IMR-90 (cell line): ENCODE measurements at regions not wholly inside any gene's neighbourhood (a gene's known extent, or its start where the extent isn't known, plus 50 kb on each side); places are given as distances from the start of the nearest gene placed in this dataset.

ENCODE experiments used
- ATAC-seq: fragments of 200-7000 bp; cut with Tn5 transposase; 2 replicates; pipeline ENCODE4 v1.9.1; 2020; ENCODE audit warnings: low read depth, mild to moderate bottlenecking, moderate library complexity
- BruUV-seq: library from RNA; stranded (reverse); fragments of 400-500 nt; replicated peaks from 2 replicates; lab custom pipeline; 2021; lab: Mats Ljungman, UMichigan
- CTCF ChIA-PET: fragments of 300-600 bp; formaldehyde crosslinking; extraction: SDS; loops from one replicate; lab custom pipeline; 2021; ENCODE audit warnings: antibody characterized with exemption; lab: Yijun Ruan, JAX
- POLR2A ChIA-PET: fragments of 300-600 bp; sonication (Branson Sonifier 250); formaldehyde crosslinking; loops from one replicate; lab custom pipeline; 2022; ENCODE audit warnings: antibody characterized with exemption; ENCODE audit not compliant: unreplicated experiment; lab: Charles Lee
- DNase-seq: peaks from one replicate; pipeline ENCODE4 v3.0.0; 2013
- H2AFZ ChIP-seq: replicated peaks from 2 replicates; pipeline ENCODE3; 2013; ENCODE audit warnings: low read length, mild to moderate bottlenecking; ENCODE audit not compliant: poor library complexity
- H2AK5ac ChIP-seq: 2 replicates; pipeline ENCODE4 v1.6.1; 2013; ENCODE audit warnings: low read depth, low read length, inconsistent platforms
- H2AK9ac ChIP-seq: replicated peaks from 2 replicates; pipeline ENCODE3; 2013; ENCODE audit warnings: mild to moderate bottlenecking, low read depth, low read length, moderate library complexity; ENCODE audit not compliant: poor library complexity
- H2BK120ac ChIP-seq: 2 replicates; pipeline ENCODE4 v1.6.1; 2013; ENCODE audit warnings: low read depth, low read length, inconsistent platforms
- H2BK15ac ChIP-seq: 3 replicates; pipeline ENCODE4 v1.6.1; 2013; ENCODE audit warnings: low read depth, low read length, inconsistent platforms
- H2BK20ac ChIP-seq: 2 replicates; pipeline ENCODE4 v1.6.1; 2013; ENCODE audit warnings: low read depth, mild to moderate bottlenecking, inconsistent platforms, low read length, moderate library complexity
- H2BK5ac ChIP-seq: 2 replicates; pipeline ENCODE4 v1.6.1; 2013; ENCODE audit warnings: mild to moderate bottlenecking, low read depth, low read length, inconsistent platforms; ENCODE audit not compliant: poor library complexity, severe bottlenecking
- H3K14ac ChIP-seq: replicated peaks from 2 replicates; pipeline ENCODE4 v1.6.1; 2013; ENCODE audit warnings: low read depth, low read length, inconsistent platforms
- H3K18ac ChIP-seq: 2 replicates; pipeline ENCODE4 v1.6.1; 2013; ENCODE audit warnings: low read depth, low read length, control low read depth
- H3K23ac ChIP-seq: 2 replicates; pipeline ENCODE4 v1.6.1; 2013; ENCODE audit warnings: low read depth, low read length, inconsistent platforms
- H3K27ac ChIP-seq: 2 replicates; pipeline ENCODE4 v1.5.1; 2013; ENCODE audit warnings: mild to moderate bottlenecking, control low read depth, low read length; ENCODE audit not compliant: insufficient read depth
- H3K27me3 ChIP-seq: 2 replicates; pipeline ENCODE4 v1.6.1; 2013; ENCODE audit warnings: low read length; ENCODE audit not compliant: control insufficient read depth, insufficient read depth
- H3K36me3 ChIP-seq: 2 replicates; pipeline ENCODE4 v1.6.1; 2013; ENCODE audit warnings: low read length, mixed read lengths; ENCODE audit not compliant: control insufficient read depth, insufficient read depth
- H3K4ac ChIP-seq: 2 replicates; pipeline ENCODE4 v1.6.1; 2013; ENCODE audit warnings: low read depth, low read length, inconsistent platforms
- H3K4me1 ChIP-seq: 2 replicates; pipeline ENCODE4 v1.6.1; 2013; ENCODE audit warnings: low read length, mixed read lengths; ENCODE audit not compliant: control insufficient read depth, insufficient read depth
- H3K4me2 ChIP-seq: 2 replicates; pipeline ENCODE4 v1.6.1; 2013; ENCODE audit warnings: low read depth, mild to moderate bottlenecking, control low read depth, low read length, moderate library complexity
- H3K4me3 ChIP-seq: 2 replicates; pipeline ENCODE4 v1.5.1; 2013; ENCODE audit warnings: low read depth, mild to moderate bottlenecking, control low read depth, low read length, moderate library complexity; ENCODE audit not compliant: insufficient read depth
- H3K56ac ChIP-seq: 2 replicates; pipeline ENCODE4 v1.6.1; 2013; ENCODE audit warnings: low read length, inconsistent platforms; ENCODE audit not compliant: insufficient read depth; ENCODE audit errors: extremely low read depth
- H3K79me1 ChIP-seq, 2 experiments: 2 replicates each; pipeline ENCODE4 v1.6.1; 2013; ENCODE audit warnings: low read length in 2 of 2, inconsistent platforms in 1 of 2, low read depth in 1 of 2
- H3K9ac ChIP-seq: 2 replicates; pipeline ENCODE4 v1.6.1; 2013; ENCODE audit warnings: low read depth, low read length, control low read depth
- H3K9me1 ChIP-seq: 2 replicates; pipeline ENCODE4 v1.6.1; 2013; ENCODE audit warnings: low read length, inconsistent platforms; ENCODE audit not compliant: insufficient read depth
- H3K9me3 ChIP-seq: 2 replicates; pipeline ENCODE4 v1.6.1; 2013; ENCODE audit warnings: low read length; ENCODE audit not compliant: control insufficient read depth, insufficient read depth
- H4K20me1 ChIP-seq: 2 replicates; pipeline ENCODE4 v1.6.1; 2013; ENCODE audit warnings: low read length, inconsistent platforms; ENCODE audit not compliant: insufficient read depth
- H4K5ac ChIP-seq: 2 replicates; pipeline ENCODE4 v1.6.1; 2013; ENCODE audit warnings: mild to moderate bottlenecking, low read depth, low read length, control low read depth
- H4K8ac ChIP-seq, 2 experiments: 2 replicates each; pipeline ENCODE4 v1.6.1; 2013; ENCODE audit warnings: low read depth in 2 of 2, low read length in 2 of 2, control low read depth in 1 of 2, inconsistent platforms in 1 of 2
- H4K91ac ChIP-seq: 2 replicates; pipeline ENCODE4 v1.6.1; 2013; ENCODE audit warnings: low read depth, low read length, inconsistent platforms; ENCODE audit not compliant: insufficient read depth
- BHLHE40 ChIP-seq: fragments of 150-350 bp; IDR thresholded peaks from 2 replicates; pipeline ENCODE4 v1.6.1; 2016; ENCODE audit warnings: mild to moderate bottlenecking, low read depth, low read length
- CHD1 ChIP-seq: IDR thresholded peaks from 2 replicates; pipeline ENCODE4 v1.6.1; 2012; ENCODE audit warnings: low read depth, low read length, improper control_type of control experiment
- FOS ChIP-seq: fragments of 150-350 bp; IDR thresholded peaks from 2 replicates; pipeline ENCODE4 v1.6.1; 2016; ENCODE audit warnings: low read depth, low read length
- MAFK ChIP-seq: IDR thresholded peaks from 2 replicates; pipeline ENCODE4 v1.6.1; 2012; ENCODE audit warnings: low read depth, low read length, improper control_type of control experiment
- MXI1 ChIP-seq: IDR thresholded peaks from 2 replicates; pipeline ENCODE4 v1.6.1; 2012; ENCODE audit warnings: low read depth, mild to moderate bottlenecking, low read length, moderate library complexity, borderline replicate concordance
- NFE2L2 ChIP-seq: fragments of 150-350 bp; IDR thresholded peaks from 2 replicates; pipeline ENCODE4 v1.6.1; 2016; ENCODE audit warnings: low read depth, mild to moderate bottlenecking, low read length
- RFX5 ChIP-seq: IDR thresholded peaks from 2 replicates; pipeline ENCODE4 v1.8.0; 2012; ENCODE audit warnings: low read depth, mild to moderate bottlenecking, low read length, moderate library complexity
- WGBS, 2 experiments: methylation state at CpG; one replicate each; pipeline versions ENCODE4 v1.1.5 to v1.1.7; 2013; ENCODE audit warnings: missing lambda C conversion rate in 2 of 2; ENCODE audit not compliant: insufficient read length in 1 of 2; ENCODE audit errors: extremely low coverage in 2 of 2; 5-methylcytosine and 5-hydroxymethylcytosine counted together
- dilution Hi-C: fragments of 300-500 bp; cut with HindIII; formaldehyde crosslinking; loops from one replicate; pipeline ENCODE4 v1.14.3; 2018; ENCODE audit warnings: low sequenced_read_pairs; ENCODE audit not compliant: unreplicated experiment
- in situ Hi-C: fragments of 300-500 bp; cut with MboI; formaldehyde crosslinking; loops from 3 replicates; pipeline ENCODE4 v1.14.3; 2019; ENCODE audit warnings: low sequenced_read_pairs, inconsistent platforms, mixed read lengths
- intact Hi-C: fragments of 100-400 bp; cut with micrococcal nuclease; formaldehyde crosslinking; loops from 2 replicates; pipeline ENCODE4 v1.10.0; 2022
- TF ChIP-seq, protein P1 (sequence below): fragments of 150-350 bp; IDR thresholded peaks from 2 replicates; pipeline ENCODE4 v1.6.1; 2016; ENCODE audit warnings: low read depth, mild to moderate bottlenecking, low read length, moderate library complexity, borderline replicate concordance

DNA sequence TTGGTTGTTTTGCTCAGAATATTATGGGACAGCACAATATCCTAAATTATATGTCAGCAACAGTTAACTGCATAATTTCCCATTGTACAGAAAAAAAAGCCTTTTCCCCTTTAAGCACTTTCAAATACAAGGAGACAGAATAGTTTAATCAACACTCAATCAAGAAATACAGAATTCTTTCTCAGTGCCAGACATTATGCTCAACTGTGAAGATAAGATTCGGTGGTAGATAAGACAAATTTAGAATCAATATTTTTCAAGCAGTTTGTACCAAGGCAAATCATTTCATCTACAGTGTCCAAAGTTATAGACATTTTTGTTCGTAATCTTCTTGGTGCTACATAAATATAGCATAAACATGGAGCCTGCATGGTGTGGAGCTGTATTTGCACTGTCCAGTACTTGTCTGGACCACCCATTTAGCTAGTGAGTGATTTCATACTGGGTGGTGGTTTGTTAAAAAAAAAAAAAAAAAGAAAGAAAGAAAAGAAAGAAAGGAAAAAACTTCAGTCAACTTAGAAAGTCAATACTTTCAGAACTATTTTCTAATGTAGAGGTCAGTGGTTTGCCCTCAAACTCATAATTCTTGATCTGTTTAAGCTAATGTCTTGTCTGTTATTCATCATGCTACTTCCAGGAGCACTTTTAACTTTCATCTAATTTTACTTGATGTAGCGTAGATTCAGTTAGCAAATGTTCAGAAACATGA, 522.9 kb downstream of the FAT4 start:
- no peak overlapping the region for H3K9ac ChIP-seq
- H4K8ac ChIP-seq: no peak overlapping the region
- in situ Hi-C loops (no loop called here), dilution Hi-C loops (no loop called here), intact Hi-C loops (no loop called here)
- no peak overlapping the region for H3K27ac ChIP-seq
- no TSS peak for BruUV-seq
- no peak overlapping the region for H2AK9ac ChIP-seq
- no peaks in the 10 kb centered on the region for H3K79me1 ChIP-seq
- no peaks in the 10 kb centered on the region for H3K9me1 ChIP-seq
- no peak overlapping the region for H2AK5ac ChIP-seq
- POLR2A ChIA-PET: no interaction called here
- H2BK15ac ChIP-seq: no peak overlapping the region
- DNase-seq (peak; percentile 4), ATAC-seq (no peak)
- no peak overlapping the region for H3K14ac ChIP-seq
- CTCF ChIA-PET: interaction anchor here (0.6 kb wide), 1 partner anchor 746 kb away, joined by 4 read pairs; no protein-coding TSS in a partner anchor
- TF ChIP-seq MAFK (no peak), NFE2L2 (no peak), FOS (no peak), RFX5 (no peak), MXI1 (no peak), BHLHE40 (no peak), CHD1 (no peak)
- TF ChIP-seq, protein P1, sequence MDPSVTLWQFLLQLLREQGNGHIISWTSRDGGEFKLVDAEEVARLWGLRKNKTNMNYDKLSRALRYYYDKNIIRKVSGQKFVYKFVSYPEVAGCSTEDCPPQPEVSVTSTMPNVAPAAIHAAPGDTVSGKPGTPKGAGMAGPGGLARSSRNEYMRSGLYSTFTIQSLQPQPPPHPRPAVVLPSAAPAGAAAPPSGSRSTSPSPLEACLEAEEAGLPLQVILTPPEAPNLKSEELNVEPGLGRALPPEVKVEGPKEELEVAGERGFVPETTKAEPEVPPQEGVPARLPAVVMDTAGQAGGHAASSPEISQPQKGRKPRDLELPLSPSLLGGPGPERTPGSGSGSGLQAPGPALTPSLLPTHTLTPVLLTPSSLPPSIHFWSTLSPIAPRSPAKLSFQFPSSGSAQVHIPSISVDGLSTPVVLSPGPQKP: no peak
- no peak overlapping the region for H3K18ac ChIP-seq
- no peak overlapping the region for H2BK20ac ChIP-seq
- no peaks in the 10 kb centered on the region for H3K36me3 ChIP-seq
- H3K56ac ChIP-seq: no peak overlapping the region
- H3K23ac ChIP-seq: no peak overlapping the region
- no peak overlapping the region for H3K4me2 ChIP-seq
- no peaks in the 10 kb centered on the region for H3K4me1 ChIP-seq
- H2BK120ac ChIP-seq: no peak overlapping the region
- no CpG with 5 or more reads among the region's 3 CpGs for WGBS, 2 experiments
- no peaks in the 10 kb centered on the region for H4K20me1 ChIP-seq
- H3K4ac ChIP-seq: no peak overlapping the region
- H4K91ac ChIP-seq: no peak overlapping the region
- no peak overlapping the region for H3K4me3 ChIP-seq
- H2AFZ ChIP-seq: no peak overlapping the region
- no peaks in the 10 kb centered on the region for H3K9me3 ChIP-seq
- no peak overlapping the region for H2BK5ac ChIP-seq
- H3K27me3 ChIP-seq: no peaks in the 10 kb centered on the region
- H4K5ac ChIP-seq: no peak overlapping the region
